GM18505 (cell line): ENCODE measurements at regions not wholly inside any gene's neighbourhood (a gene's known extent, or its start where the extent isn't known, plus 50 kb on each side); places are given as distances from the start of the nearest gene placed in this dataset.

Source experiments
- ATAC-seq: cut with Tn5 transposase; IDR thresholded peaks from one replicate; pipeline ENCODE4 v1.9.1; 2021; ENCODE audit not compliant: unreplicated experiment
- POLR2A ChIP-seq: IDR thresholded peaks from 4 replicates; pipeline ENCODE4 v1.6.1; 2011; ENCODE audit warnings: borderline replicate concordance; ENCODE audit not compliant: insufficient read depth, insufficient read length; ENCODE audit errors: extremely low read depth

- no peak for ATAC-seq
- TF ChIP-seq POLR2A: no peak
Observed at GRCh38 chr13:33624740-33625139, 193.2 kb upstream of the RFC3 start.

GRCh38 chr13:33626407-33626806, 191.5 kb upstream of the RFC3 start:
- no peak for ATAC-seq
- TF ChIP-seq POLR2A: no peak

GRCh38 chr13:33628662-33629061, 189.3 kb upstream of the RFC3 start:
- TF ChIP-seq POLR2A: no peak
- no peak for ATAC-seq

GRCh38 chr13:33629605-33630360, 188.2 kb upstream of the RFC3 start:
- no peak for TF ChIP-seq POLR2A
- ATAC-seq: no peak

- no peak for ATAC-seq
- TF ChIP-seq POLR2A: no peak
Observed at GRCh38 chr13:33633701-33634545, 184.0 kb upstream of the RFC3 start.

- ATAC-seq: no peak
Observed at GRCh38 chr13:33634546-33634982, 183.4 kb upstream of the RFC3 start.

GRCh38 chr13:33636243-33636642, 181.7 kb upstream of the RFC3 start:
- no peak for TF ChIP-seq POLR2A

More at GRCh38 chr13:33634546-33634982, 183.4 kb upstream of the RFC3 start:
- no peak for TF ChIP-seq POLR2A

GRCh38 chr13:33636955-33637670, 180.8 kb upstream of the RFC3 start:
- no peak for ATAC-seq
- TF ChIP-seq POLR2A: no peak

More at GRCh38 chr13:33636243-33636642, 181.7 kb upstream of the RFC3 start:
- ATAC-seq: no peak

GRCh38 chr13:33637978-33638743, 179.8 kb upstream of the RFC3 start:
- TF ChIP-seq POLR2A: no peak
- ATAC-seq: no peak

- no peak for TF ChIP-seq POLR2A
- no peak for ATAC-seq
Observed at GRCh38 chr13:33639158-33639557, 178.8 kb upstream of the RFC3 start.

GRCh38 chr13:33639626-33640080, 178.3 kb upstream of the RFC3 start:
- peak; percentile 66 for ATAC-seq
- no peak for TF ChIP-seq POLR2A

GRCh38 chr13:33640832-33641231, 177.1 kb upstream of the RFC3 start:
- no peak for ATAC-seq
- no peak for TF ChIP-seq POLR2A
